KMS-11 (cell line): ENCODE measurements at regions not wholly inside any gene's neighbourhood (a gene's known extent, or its start where the extent isn't known, plus 50 kb on each side); places are given as distances from the start of the nearest gene placed in this dataset.

Experiments used
- H2AFZ ChIP-seq: fragments of 200-600 bp; sonication (generic); 2 replicates; pipeline ENCODE4 v1.6.1; 2016; ENCODE audit warnings: antibody characterized with exemption, mixed run types, low read depth
- H3K27ac ChIP-seq: fragments of 200-600 bp; sonication (generic); 2 replicates; pipeline ENCODE4 v1.6.1; 2016; ENCODE audit warnings: mild to moderate bottlenecking, mixed run types
- H3K27me3 ChIP-seq: fragments of 200-600 bp; sonication (generic); 2 replicates; pipeline ENCODE4 v1.6.1; 2017; ENCODE audit warnings: mild to moderate bottlenecking, low read depth, mixed run types, moderate library complexity; ENCODE audit not compliant: insufficient read depth
- H3K36me3 ChIP-seq: fragments of 200-600 bp; sonication (generic); 2 replicates; pipeline ENCODE4 v1.6.1; 2017; ENCODE audit warnings: mild to moderate bottlenecking, mixed run types; ENCODE audit not compliant: insufficient read depth
- H3K4me1 ChIP-seq: fragments of 200-600 bp; sonication (generic); 2 replicates; pipeline ENCODE4 v1.6.1; 2016; ENCODE audit warnings: mild to moderate bottlenecking, low read depth, mixed run types; ENCODE audit not compliant: poor library complexity, severe bottlenecking
- H3K4me2 ChIP-seq: fragments of 200-600 bp; sonication (generic); 2 replicates; pipeline ENCODE4 v1.7.0; 2016; ENCODE audit warnings: mild to moderate bottlenecking, mixed run types
- H3K4me3 ChIP-seq: fragments of 200-600 bp; sonication (generic); IDR thresholded peaks from 2 replicates; pipeline ENCODE4 v1.6.1; 2017; ENCODE audit warnings: low read depth, low read length, mixed read lengths; ENCODE audit not compliant: insufficient read depth
- H3K79me2 ChIP-seq: fragments of 200-600 bp; sonication (generic); 2 replicates; pipeline ENCODE4 v1.6.1; 2016; ENCODE audit warnings: low read depth, mixed run types; ENCODE audit not compliant: insufficient read depth
- H3K9ac ChIP-seq: fragments of 200-600 bp; sonication (generic); 2 replicates; pipeline ENCODE4 v1.6.1; 2016; ENCODE audit warnings: mild to moderate bottlenecking, mixed run types
- H4K20me1 ChIP-seq: fragments of 200-600 bp; sonication (generic); 2 replicates; pipeline ENCODE4 v1.6.1; 2016; ENCODE audit warnings: mild to moderate bottlenecking, mixed run types; ENCODE audit not compliant: insufficient read depth
- TF ChIP-seq, protein P1 (sequence below): fragments of 200-600 bp; sonication (generic); conservative IDR thresholded peaks from 2 replicates; pipeline ENCODE4 v1.6.1; 2017; ENCODE audit warnings: low read depth, mild to moderate bottlenecking, antibody characterized with exemption, low read length, moderate library complexity, mixed read lengths

DNA sequence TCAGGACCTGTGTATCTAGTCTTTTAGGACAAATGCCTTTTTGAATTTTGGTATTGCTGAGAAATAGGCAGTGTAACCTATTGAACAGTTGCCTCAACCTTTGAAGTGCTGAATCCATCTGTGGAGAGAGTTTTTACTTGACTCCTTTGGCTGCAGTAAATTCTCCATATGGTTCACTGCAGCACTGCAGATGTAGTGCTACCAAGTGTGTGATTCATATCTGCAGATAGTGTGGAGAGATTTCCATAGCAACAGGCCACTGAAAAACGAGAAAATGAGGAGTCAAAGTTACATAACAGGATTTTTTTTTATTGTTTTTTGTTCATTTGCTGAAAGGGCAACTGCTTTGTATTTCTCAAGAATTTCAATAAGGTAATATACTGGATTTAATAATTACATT is 356.1 kb downstream of the RAB38 start:
- H3K27ac ChIP-seq: no peak overlapping the region
- no peaks in the 10 kb centered on the region for H4K20me1 ChIP-seq
- no peak overlapping the region for H2AFZ ChIP-seq
- no peak overlapping the region for H3K9ac ChIP-seq
- H3K4me1 ChIP-seq: no peaks in the 10 kb centered on the region
- no peak overlapping the region for H3K4me2 ChIP-seq
- H3K79me2 ChIP-seq: no peaks in the 10 kb centered on the region
- H3K4me3 ChIP-seq: no peak overlapping the region
- H3K27me3 ChIP-seq: no peaks in the 10 kb centered on the region
- no peaks in the 10 kb centered on the region for H3K36me3 ChIP-seq
- TF ChIP-seq, protein P1, sequence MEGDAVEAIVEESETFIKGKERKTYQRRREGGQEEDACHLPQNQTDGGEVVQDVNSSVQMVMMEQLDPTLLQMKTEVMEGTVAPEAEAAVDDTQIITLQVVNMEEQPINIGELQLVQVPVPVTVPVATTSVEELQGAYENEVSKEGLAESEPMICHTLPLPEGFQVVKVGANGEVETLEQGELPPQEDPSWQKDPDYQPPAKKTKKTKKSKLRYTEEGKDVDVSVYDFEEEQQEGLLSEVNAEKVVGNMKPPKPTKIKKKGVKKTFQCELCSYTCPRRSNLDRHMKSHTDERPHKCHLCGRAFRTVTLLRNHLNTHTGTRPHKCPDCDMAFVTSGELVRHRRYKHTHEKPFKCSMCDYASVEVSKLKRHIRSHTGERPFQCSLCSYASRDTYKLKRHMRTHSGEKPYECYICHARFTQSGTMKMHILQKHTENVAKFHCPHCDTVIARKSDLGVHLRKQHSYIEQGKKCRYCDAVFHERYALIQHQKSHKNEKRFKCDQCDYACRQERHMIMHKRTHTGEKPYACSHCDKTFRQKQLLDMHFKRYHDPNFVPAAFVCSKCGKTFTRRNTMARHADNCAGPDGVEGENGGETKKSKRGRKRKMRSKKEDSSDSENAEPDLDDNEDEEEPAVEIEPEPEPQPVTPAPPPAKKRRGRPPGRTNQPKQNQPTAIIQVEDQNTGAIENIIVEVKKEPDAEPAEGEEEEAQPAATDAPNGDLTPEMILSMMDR: no peak

DNA sequence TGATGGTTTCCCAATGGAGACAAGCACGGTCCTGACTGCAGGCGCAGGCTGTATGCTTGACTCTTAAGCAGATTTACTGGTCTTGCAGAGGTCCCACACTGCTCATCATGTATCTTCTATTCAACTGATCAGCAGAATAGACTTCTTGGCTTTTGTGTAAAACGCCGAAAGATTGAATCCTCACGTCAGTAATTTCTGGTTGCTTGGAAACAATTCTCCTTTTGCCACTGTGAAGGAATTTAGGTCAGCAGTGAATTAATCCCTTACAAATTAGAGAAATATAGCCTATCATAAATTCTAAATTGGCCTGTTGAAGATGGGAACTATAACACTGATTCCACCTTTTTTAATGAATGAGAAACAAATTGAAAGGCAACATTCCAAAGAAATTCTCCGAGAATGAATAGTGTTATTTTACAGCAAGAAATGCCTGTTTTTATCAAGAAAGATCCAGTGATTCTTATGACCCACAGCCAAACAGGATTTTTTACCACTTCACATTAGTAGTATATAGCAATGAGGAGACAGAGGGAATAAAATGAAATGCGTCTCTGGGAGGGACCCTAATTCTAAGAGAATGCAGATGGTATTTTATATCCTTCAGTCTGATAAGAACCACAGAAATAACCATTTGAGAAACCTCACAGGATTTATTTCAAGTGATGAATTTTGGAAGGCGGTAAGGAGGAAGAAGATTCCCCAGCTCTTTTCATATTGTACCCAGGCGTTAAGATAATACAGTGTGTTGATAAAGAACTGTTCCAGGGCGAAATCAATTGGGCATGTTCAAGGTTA is 362.5 kb downstream of the RAB38 start:
- H3K4me2 ChIP-seq: no peak overlapping the region
- no peak overlapping the region for H2AFZ ChIP-seq
- H4K20me1 ChIP-seq: no peaks in the 10 kb centered on the region
- H3K4me3 ChIP-seq: no peak overlapping the region
- H3K9ac ChIP-seq: no peak overlapping the region
- TF ChIP-seq, protein P1: no peak
- no peaks in the 10 kb centered on the region for H3K27me3 ChIP-seq
- no peaks in the 10 kb centered on the region for H3K79me2 ChIP-seq
- no peaks in the 10 kb centered on the region for H3K4me1 ChIP-seq
- H3K36me3 ChIP-seq: no peaks in the 10 kb centered on the region
- H3K27ac ChIP-seq: no peak overlapping the region

DNA sequence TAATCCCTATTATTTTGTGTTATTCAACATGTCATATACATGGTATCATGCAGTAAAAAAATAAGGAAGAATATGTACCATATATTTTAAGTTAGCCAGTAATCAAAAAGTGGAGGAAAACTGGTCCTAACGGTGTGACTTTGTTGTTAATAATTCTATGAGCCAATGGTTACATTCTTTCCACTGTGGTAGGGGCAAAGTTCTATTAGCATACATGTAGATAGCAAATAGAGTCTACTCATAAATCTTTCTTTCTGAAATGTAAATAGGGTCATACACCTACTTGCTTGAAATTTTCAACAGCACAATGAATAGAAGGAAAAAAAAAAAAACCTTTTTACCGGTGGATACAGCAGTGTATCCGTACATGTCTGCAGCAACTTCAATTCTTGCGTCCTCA is 364.8 kb downstream of the RAB38 start:
- TF ChIP-seq, protein P1: no peak
- no peak overlapping the region for H2AFZ ChIP-seq
- H3K4me2 ChIP-seq: no peak overlapping the region
- no peaks in the 10 kb centered on the region for H3K4me1 ChIP-seq
- no peaks in the 10 kb centered on the region for H3K27me3 ChIP-seq
- no peaks in the 10 kb centered on the region for H3K36me3 ChIP-seq
- H3K9ac ChIP-seq: no peak overlapping the region
- H3K4me3 ChIP-seq: no peak overlapping the region
- H3K27ac ChIP-seq: no peak overlapping the region
- H3K79me2 ChIP-seq: no peaks in the 10 kb centered on the region
- no peaks in the 10 kb centered on the region for H4K20me1 ChIP-seq

DNA sequence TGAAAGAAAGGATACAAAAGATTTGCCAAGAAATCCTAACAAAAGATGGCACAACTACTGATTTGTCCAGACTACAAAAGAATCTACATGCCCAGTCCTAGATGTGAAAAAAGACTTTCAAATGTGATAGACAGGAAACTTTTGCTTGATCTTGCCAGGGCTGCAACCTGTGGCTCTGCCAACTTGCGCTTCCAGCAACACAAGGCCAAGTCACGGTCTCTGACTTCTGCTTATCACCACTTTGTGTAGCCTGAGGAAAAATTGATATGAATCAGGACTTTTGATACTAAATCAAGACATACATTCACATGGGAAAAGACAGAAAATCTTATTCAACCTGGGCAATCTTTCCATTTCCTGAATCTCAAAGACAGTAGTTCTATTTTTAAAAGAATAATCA is 366.0 kb downstream of the RAB38 start:
- no peak overlapping the region for H3K4me3 ChIP-seq
- no peak overlapping the region for H3K9ac ChIP-seq
- TF ChIP-seq, protein P1: no peak
- H4K20me1 ChIP-seq: no peaks in the 10 kb centered on the region
- H3K79me2 ChIP-seq: no peaks in the 10 kb centered on the region
- H2AFZ ChIP-seq: no peak overlapping the region
- no peaks in the 10 kb centered on the region for H3K27me3 ChIP-seq
- H3K4me1 ChIP-seq: no peaks in the 10 kb centered on the region
- H3K36me3 ChIP-seq: no peaks in the 10 kb centered on the region
- H3K27ac ChIP-seq: no peak overlapping the region
- no peak overlapping the region for H3K4me2 ChIP-seq
